Mesendoderm (in vitro differentiated cells): ENCODE measurements at regions not wholly inside any gene's neighbourhood (a gene's known extent, or its start where the extent isn't known, plus 50 kb on each side); places are given as distances from the start of the nearest gene placed in this dataset.
"Not testable (repeated sequence)": the region's sequence is repeated elsewhere in the genome, so short reads cannot be mapped to it uniquely, and the experiment has no call there.

Source experiments
- DNase-seq: peaks from one replicate; pipeline ENCODE4 v3.0.0; 2013
- H2AK5ac ChIP-seq: 2 replicates; pipeline ENCODE4 v1.6.1; 2013; ENCODE audit warnings: low read length, inconsistent platforms
- H2BK120ac ChIP-seq: 2 replicates; pipeline ENCODE4 v1.6.1; 2013; ENCODE audit warnings: low read depth, mild to moderate bottlenecking, low read length, moderate library complexity, mixed read lengths
- H2BK15ac ChIP-seq: replicated peaks from 2 replicates; pipeline ENCODE4 v1.6.1; 2013; ENCODE audit warnings: low read depth, mild to moderate bottlenecking, moderate library complexity
- H2BK5ac ChIP-seq: 2 replicates; pipeline ENCODE4 v1.6.1; 2013; ENCODE audit warnings: low read length, inconsistent platforms
- H3K18ac ChIP-seq: 2 replicates; pipeline ENCODE4 v1.6.1; 2013; ENCODE audit warnings: mild to moderate bottlenecking, low read length, mixed read lengths
- H3K23ac ChIP-seq: one replicate; pipeline ENCODE4 v1.6.1; 2013; ENCODE audit warnings: low read length
- H3K27ac ChIP-seq: 2 replicates; pipeline ENCODE4 v1.5.1; 2013; ENCODE audit warnings: low read depth, mild to moderate bottlenecking, inconsistent platforms, low read length, moderate library complexity
- H3K27me3 ChIP-seq: 2 replicates; pipeline ENCODE4 v1.6.1; 2013; ENCODE audit warnings: low read length, control low read depth, mild to moderate bottlenecking, inconsistent platforms; ENCODE audit not compliant: insufficient read depth, poor library complexity
- H3K36me3 ChIP-seq: 2 replicates; pipeline ENCODE4 v1.6.1; 2013; ENCODE audit warnings: low read length, inconsistent platforms; ENCODE audit not compliant: control insufficient read depth, insufficient read depth
- H3K4ac ChIP-seq: one replicate; pipeline ENCODE4 v1.6.1; 2013; ENCODE audit warnings: low read depth, mild to moderate bottlenecking, low read length, moderate library complexity
- H3K4me1 ChIP-seq: 2 replicates; pipeline ENCODE4 v1.6.1; 2013; ENCODE audit warnings: low read depth, low read length, inconsistent platforms; ENCODE audit not compliant: control insufficient read depth
- H3K4me2 ChIP-seq: 2 replicates; pipeline ENCODE4 v1.6.1; 2013; ENCODE audit warnings: low read length
- H3K4me3 ChIP-seq: 2 replicates; pipeline ENCODE4 v1.5.1; 2013; ENCODE audit warnings: mild to moderate bottlenecking, low read length
- H3K56ac ChIP-seq: one replicate; pipeline ENCODE4 v1.6.1; 2013; ENCODE audit warnings: low read length
- H3K79me1 ChIP-seq: 2 replicates; pipeline ENCODE4 v1.6.1; 2013; ENCODE audit warnings: low read length, inconsistent platforms
- H3K79me2 ChIP-seq: 2 replicates; pipeline ENCODE4 v1.6.1; 2013; ENCODE audit warnings: mild to moderate bottlenecking, low read length; ENCODE audit not compliant: control insufficient read depth, insufficient read depth
- H3K9ac ChIP-seq: 2 replicates; pipeline ENCODE4 v1.6.1; 2013; ENCODE audit warnings: low read length, inconsistent platforms
- H4K5ac ChIP-seq: one replicate; pipeline ENCODE4 v1.6.1; 2013; ENCODE audit warnings: low read length
- H4K8ac ChIP-seq: one replicate; pipeline ENCODE4 v1.6.1; 2013; ENCODE audit warnings: low read depth, mild to moderate bottlenecking, control low read depth, low read length, moderate library complexity
- WGBS: extraction: QIAGEN DNeasy Blood & Tissue Kit; methylation state at CpG from one replicate; pipeline ENCODE4 v1.1.7; 2013; ENCODE audit warnings: low lambda C conversion rate, missing lambda C conversion rate; ENCODE audit not compliant: insufficient coverage; ENCODE audit errors: extremely low coverage; 5-methylcytosine and 5-hydroxymethylcytosine counted together

DNA sequence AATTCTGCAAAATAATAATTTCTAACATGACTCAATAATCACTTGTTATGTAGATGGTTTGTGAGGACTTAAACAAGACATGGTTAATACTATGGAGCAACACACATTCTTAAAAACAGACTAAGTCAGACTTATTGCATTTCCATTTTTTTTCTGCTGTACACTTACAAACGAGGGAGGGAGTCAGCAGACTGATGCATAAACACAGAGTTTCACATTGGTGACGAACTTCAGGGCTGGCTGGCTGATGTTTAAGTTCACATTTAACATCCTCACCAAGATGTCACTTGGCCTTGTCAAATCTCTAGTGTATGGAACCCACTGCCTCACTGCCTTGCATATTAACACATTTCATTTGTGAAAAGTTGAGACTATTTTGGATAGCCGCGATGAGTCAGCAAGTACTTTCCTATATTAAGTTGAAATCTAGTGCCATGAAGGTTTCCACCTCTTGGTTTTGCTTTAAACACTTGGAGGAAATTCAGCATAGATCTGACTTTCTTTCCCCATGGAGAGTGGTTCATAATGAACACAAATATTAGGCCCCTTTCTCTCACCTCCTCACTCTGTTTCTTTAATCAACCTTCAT lies 337.5 kb upstream of the RUNX1 start:
- Histone ChIP-seq H2BK5ac (no peak overlapping the region), H3K4me2 (no peak overlapping the region), H3K27me3 (no peaks in the 10 kb centered on the region), H3K23ac (no peak overlapping the region), H4K8ac (no peak overlapping the region), H2BK120ac (no peak overlapping the region), H2BK15ac (no peak overlapping the region), H3K36me3 (no peaks in the 10 kb centered on the region), H3K4me3 (no peak overlapping the region), H3K27ac (no peak overlapping the region), H3K18ac (no peak overlapping the region), H2AK5ac (no peak overlapping the region), H3K4ac (no peak overlapping the region), H3K79me2 (no peaks in the 10 kb centered on the region), H3K79me1 (no peaks in the 10 kb centered on the region), H3K56ac (no peak overlapping the region), H3K4me1 (peaks cover 2% of the 10 kb centered on the region), H4K5ac (no peak overlapping the region), H3K9ac (no peak overlapping the region)
- WGBS = no CpG with 5 or more reads among the region's 4 CpGs
- no peak for DNase-seq

DNA sequence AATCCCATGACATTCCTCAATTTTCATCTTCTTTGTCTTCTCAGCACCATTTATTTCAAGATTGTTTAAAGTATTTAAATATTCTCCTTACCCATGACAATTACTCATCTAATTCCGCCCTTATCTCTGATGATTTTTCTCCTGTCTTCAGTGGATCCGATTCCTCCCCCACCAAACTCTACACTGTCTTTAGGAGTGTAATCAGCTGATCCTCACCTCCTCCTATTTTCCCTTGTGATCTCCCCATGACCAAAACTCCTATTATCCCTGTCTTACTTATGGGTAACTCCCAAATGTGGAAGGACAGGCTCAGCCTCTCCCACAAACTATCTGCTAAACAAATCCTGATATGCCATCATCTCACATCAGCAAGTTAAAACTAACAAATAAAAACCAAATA lies 335.3 kb upstream of the RUNX1 start:
- no peak overlapping the region for H2BK5ac ChIP-seq
- WGBS = no CpG with 5 or more reads among the region's 2 CpGs
- H3K4me3 ChIP-seq = no peak overlapping the region

DNA sequence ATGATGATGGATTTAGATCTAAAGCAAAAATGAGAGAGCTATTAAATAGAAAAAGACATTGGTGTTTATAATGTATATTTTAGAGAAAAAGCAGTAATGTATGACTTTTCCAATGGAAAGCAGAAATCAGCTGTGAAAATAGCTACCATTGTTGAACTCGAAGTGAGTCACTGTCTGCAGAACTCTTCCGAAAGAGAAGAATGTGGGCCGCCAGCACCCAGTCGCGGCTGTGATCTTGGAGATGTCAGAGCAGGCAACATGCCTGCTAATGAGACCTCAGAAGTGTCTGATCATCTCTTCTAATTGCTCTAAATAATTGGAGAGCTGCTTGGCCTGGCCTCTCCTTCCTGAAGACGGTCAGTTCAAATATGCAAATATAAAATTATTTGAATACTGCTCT lies 333.6 kb upstream of the RUNX1 start:
- no peak overlapping the region for H3K4ac ChIP-seq
- no peak overlapping the region for H3K9ac ChIP-seq
- no peak overlapping the region for H3K4me2 ChIP-seq
- no peak overlapping the region for H2AK5ac ChIP-seq
- no peak overlapping the region for H3K27ac ChIP-seq
- H3K56ac ChIP-seq = no peak overlapping the region
- no peak overlapping the region for H4K5ac ChIP-seq
- DNase-seq = peak; percentile 32
- no peaks in the 10 kb centered on the region for H3K36me3 ChIP-seq
- H3K79me1 ChIP-seq = no peaks in the 10 kb centered on the region
- H2BK15ac ChIP-seq = no peak overlapping the region
- no peak overlapping the region for H4K8ac ChIP-seq
- peak overlapping the region; percentile 16 for H3K18ac ChIP-seq
- no peaks in the 10 kb centered on the region for H3K79me2 ChIP-seq
- no peak overlapping the region for H3K23ac ChIP-seq
- H3K4me3 ChIP-seq = no peak overlapping the region
- no peak overlapping the region for H2BK5ac ChIP-seq
- no peak overlapping the region for H2BK120ac ChIP-seq
- no CpG with 5 or more reads among the region's 6 CpGs for WGBS
- peaks cover 2% of the 10 kb centered on the region for H3K4me1 ChIP-seq
- no peaks in the 10 kb centered on the region for H3K27me3 ChIP-seq

More for the DNA sequence above, 335.3 kb upstream of the RUNX1 start:
- H3K79me2 ChIP-seq = no peaks in the 10 kb centered on the region
- H3K9ac ChIP-seq = no peak overlapping the region
- H3K4me1 ChIP-seq = peaks cover 2% of the 10 kb centered on the region
- H2BK15ac ChIP-seq = no peak overlapping the region
- H3K4ac ChIP-seq = no peak overlapping the region
- H3K18ac ChIP-seq = no peak overlapping the region
- H2AK5ac ChIP-seq = no peak overlapping the region
- no peak overlapping the region for H4K8ac ChIP-seq
- no peaks in the 10 kb centered on the region for H3K36me3 ChIP-seq
- H2BK120ac ChIP-seq = no peak overlapping the region
- no peaks in the 10 kb centered on the region for H3K79me1 ChIP-seq
- H3K56ac ChIP-seq = no peak overlapping the region
- no peak overlapping the region for H3K27ac ChIP-seq
- H4K5ac ChIP-seq = no peak overlapping the region
- H3K27me3 ChIP-seq = no peaks in the 10 kb centered on the region
- no peak for DNase-seq
- H3K4me2 ChIP-seq = no peak overlapping the region
- no peak overlapping the region for H3K23ac ChIP-seq

- no peak overlapping the region for H3K4ac ChIP-seq
- no peak overlapping the region for H3K27ac ChIP-seq
- H3K27me3 ChIP-seq = no peaks in the 10 kb centered on the region
- peaks cover 2% of the 10 kb centered on the region for H3K4me1 ChIP-seq
- no peaks in the 10 kb centered on the region for H3K36me3 ChIP-seq
- H2AK5ac ChIP-seq = no peak overlapping the region
- H2BK120ac ChIP-seq = no peak overlapping the region
- no peak overlapping the region for H4K5ac ChIP-seq
- no peak overlapping the region for H3K4me2 ChIP-seq
- no peak overlapping the region for H3K4me3 ChIP-seq
- no peaks in the 10 kb centered on the region for H3K79me2 ChIP-seq
- no peak overlapping the region for H3K56ac ChIP-seq
- no peaks in the 10 kb centered on the region for H3K79me1 ChIP-seq
- H3K23ac ChIP-seq = no peak overlapping the region
- H4K8ac ChIP-seq = no peak overlapping the region
- no peak overlapping the region for H2BK5ac ChIP-seq
- no peak overlapping the region for H2BK15ac ChIP-seq
- no peak overlapping the region for H3K18ac ChIP-seq
- no peak overlapping the region for H3K9ac ChIP-seq
- DNase-seq = no peak
- WGBS = no CpG with 5 or more reads among the region's 6 CpGs
Observed at GRCh38 chr21:35381743-35382310, 332.7 kb upstream of the RUNX1 start.

GRCh38 chr21:35380304-35380703 lies 331.2 kb upstream of the RUNX1 start:
- DNase-seq, H3K23ac ChIP-seq, H2AK5ac ChIP-seq, H3K4ac ChIP-seq, H3K56ac ChIP-seq, H3K18ac ChIP-seq, H2BK120ac ChIP-seq, H2BK15ac ChIP-seq, H3K36me3 ChIP-seq, H4K8ac ChIP-seq, H2BK5ac ChIP-seq, H3K79me1 ChIP-seq, H3K79me2 ChIP-seq, H3K4me2 ChIP-seq, H3K27me3 ChIP-seq, H3K27ac ChIP-seq, H3K4me1 ChIP-seq, H3K9ac ChIP-seq, H4K5ac ChIP-seq, H3K4me3 ChIP-seq: not testable (repeated sequence)
- no CpG with 5 or more reads among the region's 3 CpGs for WGBS

DNA sequence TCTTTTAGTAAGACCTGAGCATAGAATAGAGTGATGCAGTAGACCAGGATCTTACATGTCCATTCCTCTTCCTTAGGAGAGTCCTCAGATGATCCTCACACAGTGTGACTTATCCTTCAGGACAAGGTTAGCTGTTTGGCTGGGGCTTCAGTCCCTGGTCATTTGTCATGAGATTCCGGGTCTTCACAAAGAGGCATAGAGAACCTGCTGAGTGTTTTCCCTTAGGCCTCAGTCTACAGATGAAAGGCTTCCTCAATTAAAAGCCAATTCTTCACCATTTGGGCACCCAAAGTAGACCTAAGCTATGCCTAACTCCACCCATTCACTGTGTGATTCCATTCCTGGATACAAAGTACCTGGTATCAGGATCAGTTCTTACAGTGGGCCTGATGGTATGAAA lies 329.8 kb upstream of the RUNX1 start:
- Histone ChIP-seq H4K5ac (no peak overlapping the region), H3K4me2 (no peak overlapping the region), H3K79me1 (no peaks in the 10 kb centered on the region), H2AK5ac (no peak overlapping the region), H3K23ac (no peak overlapping the region), H3K9ac (no peak overlapping the region), H3K56ac (no peak overlapping the region), H4K8ac (no peak overlapping the region), H3K36me3 (no peaks in the 10 kb centered on the region), H3K18ac (no peak overlapping the region), H2BK5ac (no peak overlapping the region), H2BK120ac (no peak overlapping the region), H2BK15ac (no peak overlapping the region), H3K79me2 (no peaks in the 10 kb centered on the region), H3K27ac (no peak overlapping the region), H3K4ac (no peak overlapping the region), H3K4me1 (no peaks in the 10 kb centered on the region), H3K27me3 (no peaks in the 10 kb centered on the region), H3K4me3 (no peak overlapping the region)
- WGBS = no CpG with 5 or more reads among the region's 1 CpG
- no peak for DNase-seq
